GM11168 (cell line): ENCODE measurements at regions not wholly inside any gene's neighbourhood (a gene's known extent, or its start where the extent isn't known, plus 50 kb on each side); places are given as distances from the start of the nearest gene placed in this dataset.

ENCODE experiments used
- in situ Hi-C: fragments of 300-500 bp; cut with MboI; formaldehyde crosslinking; loops from one replicate; pipeline ENCODE4 v1.12.0; 2022; ENCODE audit warnings: low sequenced_read_pairs; ENCODE audit not compliant: unreplicated experiment

GRCh38 chr3:182739619-182740018, 53.7 kb upstream of the ATP11B start:
- in situ Hi-C loops: no loop called here

DNA sequence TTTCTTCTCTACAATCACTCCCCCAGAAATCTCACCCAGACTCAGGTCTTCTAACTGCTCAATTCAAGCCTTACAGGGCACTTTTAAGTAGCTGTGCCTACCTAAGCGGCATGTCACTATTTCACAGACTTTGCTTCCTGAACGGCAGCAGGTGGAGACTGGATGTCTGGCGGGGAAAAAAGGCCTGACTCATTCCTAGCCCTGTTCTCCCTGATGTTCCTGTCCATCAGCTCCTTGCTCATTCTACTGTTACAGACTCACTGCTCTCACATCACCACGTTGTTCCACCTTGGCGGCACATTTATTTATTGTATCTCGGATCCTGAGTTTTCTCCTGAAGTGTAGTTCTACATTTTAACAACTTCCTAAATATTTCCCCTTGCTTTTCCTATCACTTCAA, 52.6 kb upstream of the ATP11B start:
- in situ Hi-C loops: no loop called here

- in situ Hi-C loops: no loop called here
Observed at GRCh38 chr3:182741214-182741613, 52.1 kb upstream of the ATP11B start.
